GM06990 (cell line): ENCODE measurements at regions not wholly inside any gene's neighbourhood (a gene's known extent, or its start where the extent isn't known, plus 50 kb on each side); places are given as distances from the start of the nearest gene placed in this dataset.
"Not testable (repeated sequence)": the region's sequence is repeated elsewhere in the genome, so short reads cannot be mapped to it uniquely, and the experiment has no call there.

ENCODE experiments used
- DNase-seq: peaks from one replicate; pipeline ENCODE4 v3.0.0-alpha.2; 2011; ENCODE audit not compliant: insufficient read length; ENCODE audit errors: extremely low read depth
- H3K27me3 ChIP-seq: replicated peaks from 2 replicates; pipeline ENCODE4 v1.6.0; 2011; ENCODE audit warnings: low read length; ENCODE audit not compliant: control insufficient read depth, insufficient read depth
- H3K36me3 ChIP-seq: 2 replicates; pipeline ENCODE4 v1.5.1; 2011; ENCODE audit warnings: low read length; ENCODE audit not compliant: control insufficient read depth, insufficient read depth
- H3K4me3 ChIP-seq: replicated peaks from 2 replicates; pipeline ENCODE4 v1.5.1; 2011; ENCODE audit warnings: low read depth, mild to moderate bottlenecking, control low read depth, low read length
- CTCF ChIP-seq: IDR thresholded peaks from 2 replicates; pipeline ENCODE4 v1.5.1; 2011; ENCODE audit warnings: low read length, control low read depth, mild to moderate bottlenecking, inconsistent platforms; ENCODE audit not compliant: insufficient read depth, poor library complexity, severe bottlenecking

- no peak overlapping the region for H3K4me3 ChIP-seq
- no peaks in the 10 kb centered on the region for H3K36me3 ChIP-seq
- no peak for DNase-seq
- TF ChIP-seq CTCF, result no peak
- no peaks in the 10 kb centered on the region for H3K27me3 ChIP-seq
These were observed 136.8 kb upstream of the RAPGEF2 start for GRCh38 chr4:158966091-158966490.

- DNase-seq, result no peak
- Histone ChIP-seq H3K27me3 (no peaks in the 10 kb centered on the region), H3K4me3 (no peak overlapping the region), H3K36me3 (no peaks in the 10 kb centered on the region)
- TF ChIP-seq CTCF, result no peak
These were observed 133.9 kb upstream of the RAPGEF2 start for GRCh38 chr4:158968961-158969360.

GRCh38 chr4:158970812-158971211, 132.1 kb upstream of the RAPGEF2 start:
- no peak overlapping the region for H3K4me3 ChIP-seq
- DNase-seq, result no peak
- no peaks in the 10 kb centered on the region for H3K27me3 ChIP-seq
- H3K36me3 ChIP-seq, result no peaks in the 10 kb centered on the region
- TF ChIP-seq CTCF, result no peak

GRCh38 chr4:158974438-158974837, 128.4 kb upstream of the RAPGEF2 start:
- not testable (repeated sequence) for H3K27me3 ChIP-seq, H3K36me3 ChIP-seq, DNase-seq, H3K4me3 ChIP-seq

- H3K27me3 ChIP-seq, DNase-seq, H3K36me3 ChIP-seq, H3K4me3 ChIP-seq: not testable (repeated sequence)
These were observed 122.2 kb upstream of the RAPGEF2 start for GRCh38 chr4:158980711-158981110.

GRCh38 chr4:158991534-158992155, 111.2 kb upstream of the RAPGEF2 start:
- TF ChIP-seq CTCF, result no peak
- no peaks in the 10 kb centered on the region for H3K36me3 ChIP-seq
- DNase-seq, result no peak
- no peaks in the 10 kb centered on the region for H3K27me3 ChIP-seq
- no peak overlapping the region for H3K4me3 ChIP-seq

GRCh38 chr4:158993891-158994290, 109.0 kb upstream of the RAPGEF2 start:
- Histone ChIP-seq H3K36me3 (no peaks in the 10 kb centered on the region), H3K4me3 (no peak overlapping the region), H3K27me3 (no peaks in the 10 kb centered on the region)
- no peak for TF ChIP-seq CTCF
- no peak for DNase-seq
